Panc1 (cell line): ENCODE measurements at regions not wholly inside any gene's neighbourhood (a gene's known extent, or its start where the extent isn't known, plus 50 kb on each side); places are given as distances from the start of the nearest gene placed in this dataset.

Experiments
- ATAC-seq: fragments of 200-7000 bp; cut with Tn5 transposase; 2 replicates; pipeline ENCODE4 v1.9.1; 2020; ENCODE audit warnings: mild to moderate bottlenecking, moderate library complexity
- BruUV-seq: library from RNA; stranded (reverse); fragments of 400-500 nt; replicated peaks from 2 replicates; lab custom pipeline; 2021; lab: Mats Ljungman, UMichigan
- CTCF ChIA-PET: fragments of 300-600 bp; sonication (Branson Sonifier 250); formaldehyde crosslinking; loops from one replicate; lab custom pipeline; 2022; ENCODE audit warnings: antibody characterized with exemption; lab: Charles Lee
- POLR2A ChIA-PET: fragments of 300-600 bp; sonication (Branson Sonifier 250); formaldehyde crosslinking; loops from one replicate; lab custom pipeline; 2022; ENCODE audit warnings: antibody characterized with exemption; lab: Charles Lee
- DNase-seq: peaks from one replicate; pipeline ENCODE4 v3.0.0-alpha.2; 2010; ENCODE audit warnings: low read depth, low spot score
- H3K27ac ChIP-seq: 2 replicates; pipeline ENCODE4 v1.5.1; 2011; ENCODE audit warnings: mild to moderate bottlenecking, low read length, inconsistent platforms
- H3K27me3 ChIP-seq: fragments of 200-500 bp; sonication (Bioruptor generic); 2 replicates; pipeline ENCODE4 v1.6.0; 2014; ENCODE audit warnings: low read length, inconsistent platforms; ENCODE audit not compliant: control insufficient read depth, insufficient read depth
- H3K36me3 ChIP-seq: fragments of 200-500 bp; sonication (Bioruptor generic); 2 replicates; pipeline ENCODE4 v1.5.1; 2014; ENCODE audit warnings: inconsistent platforms, mild to moderate bottlenecking, low read length, moderate library complexity; ENCODE audit not compliant: control insufficient read depth, insufficient read depth
- H3K4me1 ChIP-seq: 2 replicates; pipeline ENCODE4 v1.5.1; 2011; ENCODE audit warnings: inconsistent platforms, mild to moderate bottlenecking, low read length, moderate library complexity; ENCODE audit not compliant: control insufficient read depth, insufficient read depth
- H3K4me3 ChIP-seq, 2 experiments: 2 replicates each; pipeline ENCODE4 v1.5.1; 2011 to 2012; ENCODE audit warnings: low read depth in 2 of 2, low read length in 2 of 2, mild to moderate bottlenecking in 2 of 2, inconsistent platforms in 1 of 2, moderate library complexity in 1 of 2
- H3K9me3 ChIP-seq: fragments of 200-500 bp; sonication (Bioruptor generic); 2 replicates; pipeline ENCODE4 v1.5.1; 2014; ENCODE audit warnings: low read depth, mild to moderate bottlenecking, inconsistent platforms, low read length, moderate library complexity; ENCODE audit not compliant: control insufficient read depth, insufficient read depth
- POLR2AphosphoS5 ChIP-seq: IDR thresholded peaks from 2 replicates; pipeline ENCODE4 v1.6.1; 2012; ENCODE audit warnings: mild to moderate bottlenecking, low read depth, low read length, moderate library complexity
- SIN3A ChIP-seq: IDR thresholded peaks from 2 replicates; pipeline ENCODE4 v1.6.1; 2012; ENCODE audit warnings: low read depth, mild to moderate bottlenecking, low read length, moderate library complexity, borderline replicate concordance; ENCODE audit not compliant: insufficient read depth
- TCF7L2 ChIP-seq: IDR thresholded peaks from 2 replicates; pipeline ENCODE4 v1.6.1; 2011; ENCODE audit warnings: mild to moderate bottlenecking, low read depth, low read length, inconsistent platforms
- in situ Hi-C: cut with HindIII; loops from 2 replicates; pipeline ENCODE4 v1.10.0; 2016; ENCODE audit warnings: low sequenced_read_pairs, low pct_unique_long_range_greater_than_20kb
- intact Hi-C: fragments of 100-400 bp; cut with micrococcal nuclease; formaldehyde crosslinking; loops from one replicate; pipeline ENCODE4 v1.10.0; 2022; ENCODE audit not compliant: unreplicated experiment
- TF ChIP-seq, protein P1 (sequence below), 2 experiments: IDR thresholded peaks; 2 replicates each; pipeline ENCODE4 v1.6.1; 2011 to 2012; ENCODE audit warnings: low read depth in 2 of 2, control low read depth in 1 of 2, low read length in 1 of 2, mild to moderate bottlenecking in 1 of 2, moderate library complexity in 1 of 2; ENCODE audit not compliant: insufficient read depth in 1 of 2
- TF ChIP-seq, protein P2 (sequence below): fragments of 450-650 bp; IDR thresholded peaks from 2 replicates; pipeline ENCODE4 v1.5.1; 2017; ENCODE audit warnings: mild to moderate bottlenecking

DNA sequence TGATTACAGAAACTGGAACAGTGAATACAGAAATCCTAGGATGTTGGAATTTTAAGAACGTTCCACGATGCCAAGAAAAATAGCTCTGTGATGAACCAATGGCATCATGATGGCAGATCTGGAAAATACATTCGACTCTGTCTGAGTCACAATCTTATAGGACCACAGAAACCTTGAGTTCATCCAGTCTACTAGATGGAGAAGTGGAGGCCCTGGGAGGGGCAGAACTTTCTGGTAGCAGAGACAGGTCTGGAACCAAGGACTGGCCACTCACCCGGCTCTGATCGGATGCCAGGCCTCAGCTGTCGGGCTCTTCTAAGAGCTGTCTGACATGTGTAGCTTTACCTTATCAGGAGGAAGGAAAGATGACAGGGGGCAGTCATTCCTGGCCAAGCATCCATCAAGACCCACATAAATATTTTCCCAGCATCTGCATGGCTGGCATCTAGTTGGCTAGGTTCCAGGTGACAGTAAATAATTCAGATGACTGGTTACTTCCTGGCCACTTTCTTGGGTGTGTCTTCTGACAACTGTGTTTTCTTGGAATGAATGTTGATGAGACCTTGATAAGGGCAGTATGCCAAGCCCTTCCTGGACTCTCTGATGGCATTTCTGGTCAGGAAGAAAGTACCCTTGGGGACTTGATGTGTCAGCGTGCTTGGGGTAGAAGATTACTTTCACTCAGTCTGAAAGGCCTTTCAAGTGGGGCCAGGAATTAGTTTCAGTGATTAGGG is 72.6 kb upstream of the TRABD2B start:
- Histone ChIP-seq H3K4me3 (no peak overlapping the region), H3K36me3 (no peaks in the 10 kb centered on the region), H3K27me3 (peaks cover 2% of the 10 kb centered on the region; the same call in 1 of the 2 replicates), H3K4me1 (no peaks in the 10 kb centered on the region), H3K9me3 (no peaks in the 10 kb centered on the region), H3K27ac (no peak overlapping the region)
- TF ChIP-seq, protein P1, sequence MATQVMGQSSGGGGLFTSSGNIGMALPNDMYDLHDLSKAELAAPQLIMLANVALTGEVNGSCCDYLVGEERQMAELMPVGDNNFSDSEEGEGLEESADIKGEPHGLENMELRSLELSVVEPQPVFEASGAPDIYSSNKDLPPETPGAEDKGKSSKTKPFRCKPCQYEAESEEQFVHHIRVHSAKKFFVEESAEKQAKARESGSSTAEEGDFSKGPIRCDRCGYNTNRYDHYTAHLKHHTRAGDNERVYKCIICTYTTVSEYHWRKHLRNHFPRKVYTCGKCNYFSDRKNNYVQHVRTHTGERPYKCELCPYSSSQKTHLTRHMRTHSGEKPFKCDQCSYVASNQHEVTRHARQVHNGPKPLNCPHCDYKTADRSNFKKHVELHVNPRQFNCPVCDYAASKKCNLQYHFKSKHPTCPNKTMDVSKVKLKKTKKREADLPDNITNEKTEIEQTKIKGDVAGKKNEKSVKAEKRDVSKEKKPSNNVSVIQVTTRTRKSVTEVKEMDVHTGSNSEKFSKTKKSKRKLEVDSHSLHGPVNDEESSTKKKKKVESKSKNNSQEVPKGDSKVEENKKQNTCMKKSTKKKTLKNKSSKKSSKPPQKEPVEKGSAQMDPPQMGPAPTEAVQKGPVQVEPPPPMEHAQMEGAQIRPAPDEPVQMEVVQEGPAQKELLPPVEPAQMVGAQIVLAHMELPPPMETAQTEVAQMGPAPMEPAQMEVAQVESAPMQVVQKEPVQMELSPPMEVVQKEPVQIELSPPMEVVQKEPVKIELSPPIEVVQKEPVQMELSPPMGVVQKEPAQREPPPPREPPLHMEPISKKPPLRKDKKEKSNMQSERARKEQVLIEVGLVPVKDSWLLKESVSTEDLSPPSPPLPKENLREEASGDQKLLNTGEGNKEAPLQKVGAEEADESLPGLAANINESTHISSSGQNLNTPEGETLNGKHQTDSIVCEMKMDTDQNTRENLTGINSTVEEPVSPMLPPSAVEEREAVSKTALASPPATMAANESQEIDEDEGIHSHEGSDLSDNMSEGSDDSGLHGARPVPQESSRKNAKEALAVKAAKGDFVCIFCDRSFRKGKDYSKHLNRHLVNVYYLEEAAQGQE (IDR thresholded peaks at IDR 0.05; ENCODE audit: insufficient read depth in 1 of 2, low read depth in 2 of 2, low read length in 1 of 2), result no peak
- TF ChIP-seq SIN3A, result no peak
- no peak for TF ChIP-seq TCF7L2
- no peak for TF ChIP-seq POLR2AphosphoS5
- TF ChIP-seq, protein P2, sequence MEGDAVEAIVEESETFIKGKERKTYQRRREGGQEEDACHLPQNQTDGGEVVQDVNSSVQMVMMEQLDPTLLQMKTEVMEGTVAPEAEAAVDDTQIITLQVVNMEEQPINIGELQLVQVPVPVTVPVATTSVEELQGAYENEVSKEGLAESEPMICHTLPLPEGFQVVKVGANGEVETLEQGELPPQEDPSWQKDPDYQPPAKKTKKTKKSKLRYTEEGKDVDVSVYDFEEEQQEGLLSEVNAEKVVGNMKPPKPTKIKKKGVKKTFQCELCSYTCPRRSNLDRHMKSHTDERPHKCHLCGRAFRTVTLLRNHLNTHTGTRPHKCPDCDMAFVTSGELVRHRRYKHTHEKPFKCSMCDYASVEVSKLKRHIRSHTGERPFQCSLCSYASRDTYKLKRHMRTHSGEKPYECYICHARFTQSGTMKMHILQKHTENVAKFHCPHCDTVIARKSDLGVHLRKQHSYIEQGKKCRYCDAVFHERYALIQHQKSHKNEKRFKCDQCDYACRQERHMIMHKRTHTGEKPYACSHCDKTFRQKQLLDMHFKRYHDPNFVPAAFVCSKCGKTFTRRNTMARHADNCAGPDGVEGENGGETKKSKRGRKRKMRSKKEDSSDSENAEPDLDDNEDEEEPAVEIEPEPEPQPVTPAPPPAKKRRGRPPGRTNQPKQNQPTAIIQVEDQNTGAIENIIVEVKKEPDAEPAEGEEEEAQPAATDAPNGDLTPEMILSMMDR, result no peak
- ChIA-PET POLR2A (no interaction called here), CTCF (no interaction called here)
- ATAC-seq, result no peak
- in situ Hi-C loops, result no loop called here
- intact Hi-C loops, result loop anchor here (10.0 kb wide), 1 partner anchor 135 kb away; no protein-coding TSS in a partner anchor
- no peak for DNase-seq
- no TSS peak for BruUV-seq

DNA sequence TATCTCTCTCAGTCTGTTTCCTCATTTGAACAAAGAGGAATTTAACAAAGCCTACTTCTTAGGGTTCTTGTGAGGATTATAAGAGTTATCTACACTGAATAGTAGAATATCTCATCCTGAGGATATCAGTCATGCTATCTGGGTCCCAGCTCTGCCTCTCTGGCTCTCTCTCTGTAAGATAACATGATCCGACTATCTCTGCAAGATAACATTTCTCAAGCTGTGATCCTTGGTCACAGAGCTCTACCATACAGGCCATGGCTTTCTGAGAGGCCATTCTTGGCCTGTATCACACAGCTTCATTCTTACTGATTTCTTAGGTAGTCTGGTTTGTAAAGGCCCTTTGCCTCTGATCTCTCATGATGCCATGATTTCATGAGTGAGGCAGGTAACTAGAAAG is 71.0 kb upstream of the TRABD2B start:
- Histone ChIP-seq H3K4me1 (no peaks in the 10 kb centered on the region), H3K9me3 (no peaks in the 10 kb centered on the region), H3K27ac (no peak overlapping the region), H3K4me3 (no peak overlapping the region), H3K27me3 (peaks cover 2% of the 10 kb centered on the region; the same call in 1 of the 2 replicates), H3K36me3 (no peaks in the 10 kb centered on the region)
- POLR2A ChIA-PET, result no interaction called here
- intact Hi-C loops, result loop anchor here (10.0 kb wide), 1 partner anchor 133 kb away; no protein-coding TSS in a partner anchor
- DNase-seq (no peak), ATAC-seq (no peak)
- TF ChIP-seq, protein P1 (IDR thresholded peaks at IDR 0.05; ENCODE audit: insufficient read depth in 1 of 2, low read depth in 2 of 2, low read length in 1 of 2), result no peak
- no peak for TF ChIP-seq TCF7L2
- TF ChIP-seq, protein P2, result no peak
- no peak for TF ChIP-seq SIN3A
- no peak for TF ChIP-seq POLR2AphosphoS5
- in situ Hi-C loops, result no loop called here
- CTCF ChIA-PET, result interaction anchor here (0.6 kb wide), 1 partner anchor 9 kb away, joined by 3 read pairs; no protein-coding TSS in a partner anchor
- no TSS peak for BruUV-seq
